ENCODE measurements at regions not wholly inside any gene's neighbourhood (a gene's known extent, or its start where the extent isn't known, plus 50 kb on each side); places are given as distances from the start of the nearest gene placed in this dataset.

- ATAC-seq (no peak), DNase-seq (ENCODE audit: low read depth, low spot score) (no peak)
- Histone ChIP-seq H3K27ac (ENCODE audit: low read length) (no peak overlapping the region), H3K36me3 (ENCODE audit: control insufficient read depth, insufficient read depth, low read length) (no peaks in the 10 kb centered on the region), H3K27me3 (ENCODE audit: control insufficient read depth, insufficient read depth, low read length) (no peaks in the 10 kb centered on the region), H3K4me3 (ENCODE audit: low read depth in 2 of 2, low read length in 2 of 2) (no peak overlapping the region), H3K9me3 (ENCODE audit: control insufficient read depth, insufficient read depth, low read depth, low read length) (no peaks in the 10 kb centered on the region), H3K4me1 (ENCODE audit: control insufficient read depth, insufficient read depth, low read length) (no peaks in the 10 kb centered on the region)
- BruUV-seq (replicated peaks) = no TSS peak
- in situ Hi-C loops (cut with HindIII; ENCODE audit: low pct_unique_long_range_greater_than_20kb, low sequenced_read_pairs) = no loop called here
- ChIA-PET POLR2A (no interaction called here), CTCF (no interaction called here)
- intact Hi-C loops (cut with micrococcal nuclease; ENCODE audit: unreplicated experiment) = no loop called here
- TF ChIP-seq TCF7L2 (IDR thresholded peaks at IDR 0.05; ENCODE audit: low read depth, low read length) = no peak
- TF ChIP-seq CTCF (IDR thresholded peaks at IDR 0.05) = no peak
- no peak for TF ChIP-seq POLR2AphosphoS5 (IDR thresholded peaks at IDR 0.05; ENCODE audit: low read depth, low read length)
- no peak for TF ChIP-seq REST (IDR thresholded peaks at IDR 0.05; ENCODE audit: insufficient read depth in 1 of 2, low read depth in 2 of 2, low read length in 1 of 2)
- no peak for TF ChIP-seq SIN3A (IDR thresholded peaks at IDR 0.05; ENCODE audit: borderline replicate concordance, insufficient read depth, low read depth, low read length)
These were observed 1582.2 kb upstream of the ACVR2A start for GRCh38 chr2:146262606-146263005.

- Histone ChIP-seq H3K36me3 (ENCODE audit: control insufficient read depth, insufficient read depth, low read length) (no peaks in the 10 kb centered on the region), H3K9me3 (ENCODE audit: control insufficient read depth, insufficient read depth, low read depth, low read length) (no peaks in the 10 kb centered on the region), H3K4me1 (ENCODE audit: control insufficient read depth, insufficient read depth, low read length) (no peaks in the 10 kb centered on the region), H3K27me3 (ENCODE audit: control insufficient read depth, insufficient read depth, low read length) (no peaks in the 10 kb centered on the region), H3K4me3 (ENCODE audit: low read depth in 2 of 2, low read length in 2 of 2) (no peak overlapping the region), H3K27ac (ENCODE audit: low read length) (no peak overlapping the region)
- no peak for TF ChIP-seq TCF7L2 (IDR thresholded peaks at IDR 0.05; ENCODE audit: low read depth, low read length)
- POLR2A ChIA-PET = no interaction called here
- CTCF ChIA-PET = no interaction called here
- BruUV-seq (replicated peaks) = no TSS peak
- ATAC-seq (no peak), DNase-seq (ENCODE audit: low read depth, low spot score) (no peak)
- intact Hi-C loops (cut with micrococcal nuclease; ENCODE audit: unreplicated experiment) = no loop called here
- in situ Hi-C loops (cut with HindIII; ENCODE audit: low pct_unique_long_range_greater_than_20kb, low sequenced_read_pairs) = no loop called here
These were observed 1584.3 kb upstream of the ACVR2A start for GRCh38 chr2:146260551-146260950.

- in situ Hi-C loops (cut with HindIII; ENCODE audit: low pct_unique_long_range_greater_than_20kb, low sequenced_read_pairs) = no loop called here
- Histone ChIP-seq H3K4me3 (ENCODE audit: low read depth in 2 of 2, low read length in 2 of 2) (no peak overlapping the region), H3K4me1 (ENCODE audit: control insufficient read depth, insufficient read depth, low read length) (no peaks in the 10 kb centered on the region), H3K9me3 (ENCODE audit: control insufficient read depth, insufficient read depth, low read depth, low read length) (no peaks in the 10 kb centered on the region), H3K27ac (ENCODE audit: low read length) (no peak overlapping the region), H3K27me3 (ENCODE audit: control insufficient read depth, insufficient read depth, low read length) (no peaks in the 10 kb centered on the region), H3K36me3 (ENCODE audit: control insufficient read depth, insufficient read depth, low read length) (no peaks in the 10 kb centered on the region)
- intact Hi-C loops (cut with micrococcal nuclease; ENCODE audit: unreplicated experiment) = no loop called here
- no TSS peak for BruUV-seq (replicated peaks)
- POLR2A ChIA-PET = no interaction called here
- CTCF ChIA-PET = no interaction called here
- no peak for ATAC-seq
- DNase-seq (ENCODE audit: low read depth, low spot score) = no peak
- TF ChIP-seq CTCF (IDR thresholded peaks at IDR 0.05) (no peak), POLR2AphosphoS5 (IDR thresholded peaks at IDR 0.05; ENCODE audit: low read depth, low read length) (no peak), SIN3A (IDR thresholded peaks at IDR 0.05; ENCODE audit: borderline replicate concordance, insufficient read depth, low read depth, low read length) (no peak), TCF7L2 (IDR thresholded peaks at IDR 0.05; ENCODE audit: low read depth, low read length) (no peak), REST (IDR thresholded peaks at IDR 0.05; ENCODE audit: insufficient read depth in 1 of 2, low read depth in 2 of 2, low read length in 1 of 2) (no peak)
These were observed 1585.0 kb upstream of the ACVR2A start for GRCh38 chr2:146259816-146260215.
